Endothelial cell (in vitro differentiated cells): ENCODE measurements at regions not wholly inside any gene's neighbourhood (a gene's known extent, or its start where the extent isn't known, plus 50 kb on each side); places are given as distances from the start of the nearest gene placed in this dataset.

ENCODE experiments used
- DNase-seq: peaks from one replicate; pipeline ENCODE4 v3.0.0; 2021; ENCODE audit warnings: low spot score
- H3K27ac Mint-ChIP-seq: one replicate; pipeline ENCODE4 v1.8.0; 2021; ENCODE audit warnings: mixed read lengths, inconsistent platforms; ENCODE audit not compliant: unreplicated experiment
- H3K27me3 Mint-ChIP-seq: one replicate; pipeline ENCODE4 v1.8.0; 2021; ENCODE audit warnings: mild to moderate bottlenecking, moderate library complexity, mixed read lengths, inconsistent platforms; ENCODE audit not compliant: unreplicated experiment
- H3K36me3 Mint-ChIP-seq: one replicate; pipeline ENCODE4 v1.8.0; 2021; ENCODE audit warnings: mild to moderate bottlenecking, low read depth, mixed read lengths, inconsistent platforms; ENCODE audit not compliant: unreplicated experiment
- H3K4me1 Mint-ChIP-seq: one replicate; pipeline ENCODE4 v1.8.0; 2021; ENCODE audit warnings: mild to moderate bottlenecking, mixed read lengths, inconsistent platforms; ENCODE audit not compliant: unreplicated experiment
- H3K4me3 Mint-ChIP-seq: one replicate; pipeline ENCODE4 v1.8.0; 2021; ENCODE audit warnings: mild to moderate bottlenecking, mixed read lengths, inconsistent platforms; ENCODE audit not compliant: unreplicated experiment
- H3K9me3 Mint-ChIP-seq: one replicate; pipeline ENCODE4 v1.8.0; 2021; ENCODE audit warnings: mixed read lengths, inconsistent platforms; ENCODE audit not compliant: unreplicated experiment
- CTCF ChIP-seq: fragments of 200-600 bp; sonication (generic); IDR thresholded peaks from one replicate; pipeline ENCODE4 v1.5.0; 2021; ENCODE audit warnings: antibody characterized with exemption; ENCODE audit not compliant: unreplicated experiment

DNA sequence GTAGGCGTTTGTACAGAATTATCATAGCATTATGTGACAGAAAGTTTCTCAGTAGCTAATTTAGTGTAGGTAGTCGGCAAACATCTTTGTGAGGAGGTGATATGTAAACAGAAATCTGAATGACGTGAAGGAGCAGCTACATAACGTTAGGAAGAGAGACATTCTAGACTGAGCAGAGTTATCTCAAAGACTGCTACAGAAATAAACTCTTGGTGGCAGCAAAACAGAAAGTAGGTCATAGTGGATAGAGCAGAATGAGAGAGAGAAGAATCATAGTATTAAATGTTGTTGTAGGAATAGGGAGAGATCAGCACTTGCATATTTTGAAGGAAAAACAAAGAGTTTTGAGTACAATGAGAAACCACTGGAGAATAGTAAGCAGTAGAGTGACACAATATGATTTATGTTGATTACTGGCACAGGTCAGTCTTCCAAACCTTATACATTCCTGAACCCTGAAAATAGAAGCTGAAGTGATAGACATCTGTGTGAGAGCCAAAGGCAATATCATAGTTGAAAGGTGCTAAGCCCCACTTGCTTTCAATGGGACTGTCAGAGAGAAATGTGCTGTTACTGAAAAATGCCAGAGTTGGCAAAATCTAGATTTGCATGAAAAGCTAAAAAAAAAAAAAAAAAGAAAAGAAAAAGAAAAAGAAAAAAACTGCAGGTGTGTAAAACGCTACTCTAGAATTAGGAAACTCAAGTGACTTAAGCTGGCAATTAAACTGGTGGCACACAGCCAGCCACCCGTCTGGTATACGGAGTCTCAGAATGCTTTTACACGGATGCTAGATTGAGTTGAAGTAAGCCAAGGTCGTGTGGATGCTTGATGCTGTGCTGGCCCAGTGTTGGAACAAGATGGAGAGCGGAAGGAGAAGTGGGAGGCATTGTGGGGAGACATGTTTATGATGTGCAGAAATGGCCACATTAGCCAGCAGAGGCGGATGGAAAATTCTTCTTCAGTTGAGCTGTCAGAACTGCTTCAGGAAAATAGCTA is 750.2 kb upstream of the HS3ST1 start:
- DNase-seq, result no peak
- no peak overlapping the region for H3K27ac Mint-ChIP-seq
- no peaks in the 10 kb centered on the region for H3K4me1 Mint-ChIP-seq
- TF ChIP-seq CTCF, result no peak
- peaks cover 1% of the 10 kb centered on the region for H3K27me3 Mint-ChIP-seq
- no peak overlapping the region for H3K4me3 Mint-ChIP-seq
- H3K36me3 Mint-ChIP-seq, result no peaks in the 10 kb centered on the region
- no peaks in the 10 kb centered on the region for H3K9me3 Mint-ChIP-seq

- Mint-ChIP-seq H3K9me3 (no peaks in the 10 kb centered on the region), H3K36me3 (no peaks in the 10 kb centered on the region), H3K4me1 (no peaks in the 10 kb centered on the region), H3K27ac (no peak overlapping the region), H3K4me3 (no peak overlapping the region), H3K27me3 (peaks cover 1% of the 10 kb centered on the region)
- no peak for TF ChIP-seq CTCF
- no peak for DNase-seq
These were observed 748.7 kb upstream of the HS3ST1 start for GRCh38 chr4:12177416-12177815.

DNA sequence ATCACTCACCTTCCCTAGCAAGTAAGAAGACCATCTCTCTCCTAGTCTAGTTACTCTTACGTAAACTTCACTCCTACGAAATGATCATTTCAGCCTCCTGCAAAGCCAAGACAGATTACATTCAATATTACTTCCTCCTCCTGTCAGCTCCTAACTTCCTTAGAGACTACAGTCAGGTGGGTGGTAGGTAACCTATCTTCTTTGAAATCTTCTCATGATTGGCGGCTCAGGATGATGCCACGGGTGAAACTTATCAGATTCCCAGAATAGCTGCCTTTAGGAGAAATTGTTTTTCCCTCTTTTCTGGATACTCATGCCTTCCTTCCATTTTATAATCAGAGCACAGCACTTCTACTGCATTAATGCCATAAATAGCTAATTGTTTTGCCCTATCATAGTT is 744.8 kb upstream of the HS3ST1 start:
- Mint-ChIP-seq H3K27ac (no peak overlapping the region), H3K36me3 (no peaks in the 10 kb centered on the region), H3K27me3 (peaks cover 1% of the 10 kb centered on the region), H3K9me3 (no peaks in the 10 kb centered on the region), H3K4me3 (no peak overlapping the region), H3K4me1 (no peaks in the 10 kb centered on the region)
- no peak for TF ChIP-seq CTCF
- no peak for DNase-seq

DNA sequence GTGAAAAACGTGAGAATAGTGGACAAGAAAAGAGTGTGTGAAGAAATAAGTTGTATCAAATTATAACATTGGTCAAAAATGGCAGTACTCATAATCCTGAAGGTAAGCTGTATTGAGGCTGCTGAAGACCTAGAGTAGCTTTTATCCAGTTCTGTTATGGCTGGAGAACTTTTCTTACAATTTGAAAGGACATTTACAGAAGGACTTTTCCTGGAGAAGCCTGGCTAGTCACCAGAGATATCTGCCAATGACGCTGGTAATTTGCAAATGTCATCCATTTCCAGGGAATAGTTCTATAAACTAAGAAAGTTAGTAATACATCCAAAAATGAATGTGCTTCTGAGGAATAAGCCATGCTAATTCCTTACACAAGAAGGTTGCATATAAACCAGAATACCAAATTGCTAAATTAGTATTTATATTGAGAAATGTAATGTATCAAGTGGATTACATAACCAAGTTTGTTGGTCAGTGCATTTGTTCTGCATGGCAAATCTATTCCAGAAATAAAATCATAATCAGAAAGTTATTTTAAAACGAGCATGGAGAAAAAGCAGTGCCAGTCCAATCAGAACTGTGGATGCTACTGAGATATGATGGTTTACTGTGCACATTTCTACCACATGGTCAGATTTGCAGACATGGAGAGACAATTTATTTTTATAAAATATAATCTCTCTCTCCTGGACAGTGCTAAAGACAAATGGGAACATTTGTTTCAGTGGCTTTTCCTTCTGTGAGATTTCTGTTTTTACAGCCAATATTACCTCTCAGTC is 743.7 kb upstream of the HS3ST1 start:
- Mint-ChIP-seq H3K4me1 (no peaks in the 10 kb centered on the region), H3K36me3 (no peaks in the 10 kb centered on the region), H3K9me3 (no peaks in the 10 kb centered on the region), H3K27ac (no peak overlapping the region), H3K4me3 (no peak overlapping the region), H3K27me3 (peaks cover under 1% of the 10 kb centered on the region)
- DNase-seq, result no peak
- TF ChIP-seq CTCF, result no peak
